ENCODE measurements at regions not wholly inside any gene's neighbourhood (a gene's known extent, or its start where the extent isn't known, plus 50 kb on each side); places are given as distances from the start of the nearest gene placed in this dataset.

- DNase-seq, result no peak
Observed at GRCh38 chr2:157191186-157191585, 66.3 kb upstream of the GALNT5 start.

- no peak for DNase-seq
Observed at GRCh38 chr2:157192445-157193423, 64.8 kb upstream of the GALNT5 start.

GRCh38 chr2:157193461-157193860, 64.0 kb upstream of the GALNT5 start:
- DNase-seq, result no peak

- DNase-seq, result peak; percentile 2
Observed at GRCh38 chr2:157194097-157194688, 63.3 kb upstream of the GALNT5 start.

GRCh38 chr2:157194844-157195243, 62.7 kb upstream of the GALNT5 start:
- DNase-seq, result no peak

- DNase-seq, result no peak
Observed at GRCh38 chr2:157196956-157197355, 60.5 kb upstream of the GALNT5 start.

GRCh38 chr2:157197848-157198247, 59.7 kb upstream of the GALNT5 start:
- no peak for DNase-seq

- no peak for DNase-seq
Observed at GRCh38 chr2:157203651-157204050, 53.9 kb upstream of the GALNT5 start.

- DNase-seq, result no peak
Observed at GRCh38 chr2:157204401-157204800, 53.1 kb upstream of the GALNT5 start.

- no peak for DNase-seq
Observed at GRCh38 chr2:157206916-157207315, 50.6 kb upstream of the GALNT5 start.

Measured in right kidney (tissue), 1 donor.